Naive thymus-derived CD4-positive, alpha-beta T cell (primary cell): ENCODE measurements at regions not wholly inside any gene's neighbourhood (a gene's known extent, or its start where the extent isn't known, plus 50 kb on each side); places are given as distances from the start of the nearest gene placed in this dataset.
"Not testable (repeated sequence)": the region's sequence is repeated elsewhere in the genome, so short reads cannot be mapped to it uniquely, and the experiment has no call there.

Experiments used
- ATAC-seq: fragments of 150-1000 bp; cut with Tn5 transposase; 2 replicates; pipeline ENCODE4 v1.10.0; 2021; ENCODE audit warnings: mild to moderate bottlenecking, moderate library complexity
- CTCF ChIA-PET: fragments of 350-600 bp; sonication (Branson Sonifier 250); formaldehyde crosslinking; loops from one replicate; lab custom pipeline; 2021; ENCODE audit warnings: antibody characterized with exemption; lab: Charles Lee
- POLR2A ChIA-PET: fragments of 350-600 bp; sonication (Branson Sonifier 250); formaldehyde crosslinking; loops from one replicate; lab custom pipeline; 2021; ENCODE audit warnings: antibody characterized with exemption, inconsistent platforms; lab: Charles Lee
- DNase-seq, 9 donors: peaks; one replicate each; pipeline versions ENCODE4 v3.0.0 to v3.0.0-alpha.2; 2020 to 2022; ENCODE audit warnings: mixed read lengths in 1 of 9
- H3K27ac ChIP-seq: one replicate; pipeline ENCODE4 v1.7.0; 2013; ENCODE audit warnings: mild to moderate bottlenecking, low read depth, low read length, moderate library complexity
- H3K27me3 ChIP-seq, 2 donors: one replicate each; pipeline ENCODE4 v1.7.0; 2013; ENCODE audit warnings: low read length in 2 of 2, mild to moderate bottlenecking in 2 of 2, moderate library complexity in 2 of 2; ENCODE audit not compliant: control insufficient read depth in 2 of 2, insufficient read depth in 2 of 2
- H3K36me3 ChIP-seq, 3 experiments: 1 replicate in 2 of 3; 2 replicates in 1 of 3; pipeline ENCODE4 v1.7.0; 2013; ENCODE audit warnings: low read length in 3 of 3, mild to moderate bottlenecking in 3 of 3, moderate library complexity in 1 of 3; ENCODE audit not compliant: insufficient read depth in 3 of 3, control insufficient read depth in 2 of 3
- H3K4me1 ChIP-seq, 2 donors: one replicate each; pipeline ENCODE4 v1.7.0; 2013; ENCODE audit warnings: low read length in 2 of 2, mild to moderate bottlenecking in 2 of 2, moderate library complexity in 1 of 2; ENCODE audit not compliant: control insufficient read depth in 2 of 2, insufficient read depth in 2 of 2
- H3K4me3 ChIP-seq: 2 replicates; pipeline ENCODE4 v1.7.0; 2013; ENCODE audit warnings: mild to moderate bottlenecking, low read length
- H3K9me3 ChIP-seq, 3 experiments: 1 replicate in 2 of 3; 2 replicates in 1 of 3; pipeline ENCODE4 v1.7.0; 2013; ENCODE audit warnings: low read length in 3 of 3; ENCODE audit not compliant: control insufficient read depth in 2 of 3
- H3K27ac Mint-ChIP-seq, 9 donors: one replicate each; pipeline ENCODE4 v1.8.0; 2020 to 2022; ENCODE audit warnings: mixed read lengths in 9 of 9, mild to moderate bottlenecking in 8 of 9, moderate library complexity in 5 of 9, inconsistent platforms in 2 of 9
- H3K27me3 Mint-ChIP-seq, 5 donors: one replicate each; pipeline ENCODE4 v1.8.0; 2021 to 2022; ENCODE audit warnings: mixed read lengths in 5 of 5, mild to moderate bottlenecking in 1 of 5
- H3K36me3 Mint-ChIP-seq, 5 donors: one replicate each; pipeline ENCODE4 v1.8.0; 2020 to 2022; ENCODE audit warnings: mixed read lengths in 5 of 5, mild to moderate bottlenecking in 3 of 5, inconsistent platforms in 1 of 5
- H3K4me1 Mint-ChIP-seq, 7 donors: one replicate each; pipeline ENCODE4 v1.8.0; 2020 to 2022; ENCODE audit warnings: mixed read lengths in 7 of 7, mild to moderate bottlenecking in 3 of 7, inconsistent platforms in 1 of 7
- H3K4me3 Mint-ChIP-seq, 10 donors: one replicate each; pipeline ENCODE4 v1.8.0; 2020 to 2022; ENCODE audit warnings: mild to moderate bottlenecking in 10 of 10, mixed read lengths in 10 of 10, moderate library complexity in 6 of 10, inconsistent platforms in 2 of 10
- H3K9me3 Mint-ChIP-seq, 11 donors: one replicate each; pipeline ENCODE4 v1.8.0; 2020 to 2022; ENCODE audit warnings: mixed read lengths in 11 of 11, mild to moderate bottlenecking in 4 of 11, inconsistent platforms in 1 of 11, moderate library complexity in 1 of 11
- intact Hi-C, 2 donors: fragments of 100-400 bp; cut with micrococcal nuclease; formaldehyde crosslinking; loops; one replicate each; pipeline ENCODE4 v1.15.1; 2023

DNA sequence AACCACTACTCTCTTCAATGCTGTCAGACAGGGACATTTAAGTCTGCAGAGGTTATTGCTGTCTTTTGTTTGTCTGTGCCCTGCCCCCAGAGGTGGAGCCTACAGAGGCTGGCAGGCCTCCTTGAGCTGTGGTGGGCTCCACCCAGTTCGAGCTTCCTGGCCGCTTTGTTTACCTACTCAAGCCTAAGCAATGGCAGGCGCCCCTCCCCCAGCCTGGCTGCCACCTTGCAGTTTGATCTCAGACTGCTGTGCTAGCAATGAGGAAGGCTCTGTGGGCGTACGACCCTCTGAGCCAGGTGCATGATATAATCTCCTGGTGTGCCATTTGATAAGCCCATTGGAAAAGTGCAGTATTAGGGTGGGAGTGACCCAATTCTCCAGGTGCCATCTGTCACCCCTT, 628.7 kb downstream of the GABRG2 start:
- H3K36me3 ChIP-seq, CTCF ChIA-PET, H3K4me1 Mint-ChIP-seq, H3K9me3 ChIP-seq, H3K27me3 Mint-ChIP-seq, ATAC-seq, POLR2A ChIA-PET, H3K4me1 ChIP-seq, DNase-seq, H3K4me3 ChIP-seq, H3K27ac ChIP-seq, H3K4me3 Mint-ChIP-seq, H3K36me3 Mint-ChIP-seq, H3K27me3 ChIP-seq, intact Hi-C loops, H3K27ac Mint-ChIP-seq: not testable (repeated sequence)
- H3K9me3 Mint-ChIP-seq: peaks cover 5 to 21% (median 10%) of the 10 kb centered on the region in 11 donors

DNA sequence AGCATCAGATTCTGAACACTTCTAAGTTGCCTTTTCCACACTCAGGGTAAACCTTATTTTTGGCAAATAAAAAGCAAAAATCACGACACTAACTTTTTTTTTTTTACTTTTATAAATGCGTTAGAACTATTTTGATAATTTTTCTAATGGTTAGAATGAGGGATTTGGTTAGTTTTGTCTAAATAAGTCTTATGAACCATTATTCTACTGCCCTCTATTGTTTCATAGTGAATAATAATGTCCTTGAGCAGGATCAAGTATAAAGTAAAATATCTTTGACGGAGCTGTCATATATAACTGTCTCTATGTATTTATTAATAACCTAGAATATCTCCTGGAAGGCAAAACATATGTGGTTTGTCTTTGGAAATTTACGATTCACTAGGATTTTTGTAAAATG, 631.8 kb downstream of the GABRG2 start:
- Mint-ChIP-seq H3K27ac (no peak overlapping the region), H3K4me3 (no peak overlapping the region), H3K27me3 (no peaks in the 10 kb centered on the region), H3K9me3 (peaks cover 4 to 27% (median 8%) of the 10 kb centered on the region in 11 donors), H3K4me1 (no peaks in the 10 kb centered on the region), H3K36me3 (no peaks in the 10 kb centered on the region)
- ATAC-seq (no peak), DNase-seq (no peak)
- H3K4me1 ChIP-seq: no peaks in the 10 kb centered on the region
- no peaks in the 10 kb centered on the region for H3K9me3 ChIP-seq
- intact Hi-C loops: no loop called here
- no peaks in the 10 kb centered on the region for H3K36me3 ChIP-seq
- CTCF ChIA-PET: no interaction called here
- no peak overlapping the region for H3K27ac ChIP-seq
- POLR2A ChIA-PET: no interaction called here
- no peaks in the 10 kb centered on the region for H3K27me3 ChIP-seq
- no peak overlapping the region for H3K4me3 ChIP-seq

DNA sequence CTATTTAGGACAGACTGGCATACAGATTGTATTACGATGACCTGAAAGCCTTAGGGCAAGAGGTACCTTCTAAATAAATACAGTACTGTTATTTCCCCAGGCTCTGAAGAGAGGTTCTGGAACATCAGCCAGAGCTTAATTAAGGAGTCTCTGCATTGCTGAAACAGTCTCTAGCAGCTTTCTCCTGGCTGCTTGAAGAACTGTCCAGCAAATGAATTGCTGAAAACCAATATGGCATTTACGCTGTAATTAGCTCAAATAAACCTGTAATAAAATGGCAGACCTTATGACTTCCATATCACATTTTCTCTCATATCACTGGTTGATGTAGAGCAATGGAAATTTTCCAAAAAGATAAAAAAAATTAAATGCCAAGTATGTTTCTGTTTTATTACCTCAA, 636.3 kb downstream of the GABRG2 start:
- H3K9me3 Mint-ChIP-seq: peaks cover 0 to 13% (median 4%) of the 10 kb centered on the region in 11 donors
- H3K4me3 Mint-ChIP-seq: no peak overlapping the region
- no peaks in the 10 kb centered on the region for H3K4me1 ChIP-seq
- ChIA-PET POLR2A (no interaction called here), CTCF (no interaction called here)
- no peaks in the 10 kb centered on the region for H3K36me3 Mint-ChIP-seq
- H3K27me3 Mint-ChIP-seq: no peaks in the 10 kb centered on the region
- ATAC-seq (no peak), DNase-seq (no peak)
- no peaks in the 10 kb centered on the region for H3K27me3 ChIP-seq
- H3K27ac ChIP-seq: no peak overlapping the region
- no peaks in the 10 kb centered on the region for H3K4me1 Mint-ChIP-seq
- H3K4me3 ChIP-seq: no peak overlapping the region
- H3K9me3 ChIP-seq: no peaks in the 10 kb centered on the region
- H3K36me3 ChIP-seq: no peaks in the 10 kb centered on the region
- no peak overlapping the region for H3K27ac Mint-ChIP-seq
- intact Hi-C loops: no loop called here

DNA sequence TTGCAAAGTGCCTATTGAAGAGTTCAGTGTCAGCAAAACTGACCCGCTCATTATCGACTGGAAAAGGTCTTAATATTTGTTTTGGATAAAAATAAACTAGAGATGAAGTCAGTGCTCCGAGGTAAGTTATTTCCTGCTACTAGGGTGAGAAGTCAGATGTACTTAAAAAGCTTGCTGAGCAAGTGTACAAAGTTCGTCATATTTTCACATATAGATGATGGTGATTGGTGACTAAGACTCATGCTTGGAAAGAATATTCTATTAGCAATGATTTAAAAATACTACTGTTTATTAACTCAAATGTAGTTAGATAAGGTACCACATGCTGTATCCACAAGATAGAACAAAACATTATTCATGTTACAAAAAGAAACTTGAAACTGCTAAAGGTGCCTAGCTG, 643.7 kb downstream of the GABRG2 start:
- ChIA-PET CTCF (no interaction called here), POLR2A (no interaction called here)
- Mint-ChIP-seq H3K36me3 (no peaks in the 10 kb centered on the region), H3K4me3 (no peak overlapping the region), H3K9me3 (peaks cover 0 to 12% (median 4%) of the 10 kb centered on the region in 11 donors), H3K27me3 (no peaks in the 10 kb centered on the region), H3K4me1 (no peaks in the 10 kb centered on the region), H3K27ac (no peak overlapping the region)
- H3K4me1 ChIP-seq: no peaks in the 10 kb centered on the region
- H3K4me3 ChIP-seq: no peak overlapping the region
- no peak overlapping the region for H3K27ac ChIP-seq
- ATAC-seq: no peak
- no peaks in the 10 kb centered on the region for H3K9me3 ChIP-seq
- no peak for DNase-seq
- intact Hi-C loops: no loop called here
- no peaks in the 10 kb centered on the region for H3K36me3 ChIP-seq
- H3K27me3 ChIP-seq: no peaks in the 10 kb centered on the region

DNA sequence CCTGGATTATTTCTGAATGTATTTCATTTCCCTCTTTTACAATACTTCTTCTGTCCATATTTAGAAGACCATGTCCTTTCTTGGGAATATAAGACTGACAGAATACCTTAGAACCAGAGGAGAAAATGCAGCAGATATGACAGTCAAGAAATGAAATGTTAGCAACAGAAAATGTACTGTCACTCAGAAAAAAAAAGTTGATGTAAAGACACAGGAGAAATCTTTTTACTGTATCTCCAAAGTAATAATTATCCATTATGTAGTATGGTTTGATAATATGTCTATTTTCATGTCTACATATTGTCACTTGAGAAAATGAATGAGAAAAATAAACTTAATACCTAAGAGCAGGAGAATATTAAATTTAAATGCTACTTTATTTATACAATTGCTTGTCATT, 652.1 kb downstream of the GABRG2 start:
- ATAC-seq: no peak
- POLR2A ChIA-PET: no interaction called here
- no peak overlapping the region for H3K27ac ChIP-seq
- Mint-ChIP-seq H3K4me3 (no peak overlapping the region), H3K27ac (no peak overlapping the region), H3K36me3 (no peaks in the 10 kb centered on the region), H3K4me1 (no peaks in the 10 kb centered on the region), H3K27me3 (no peaks in the 10 kb centered on the region), H3K9me3 (peaks cover 6 to 27% (median 9%) of the 10 kb centered on the region in 11 donors)
- no peaks in the 10 kb centered on the region for H3K36me3 ChIP-seq
- no peak for DNase-seq
- CTCF ChIA-PET: no interaction called here
- no peaks in the 10 kb centered on the region for H3K9me3 ChIP-seq
- H3K27me3 ChIP-seq: no peaks in the 10 kb centered on the region
- intact Hi-C loops: no loop called here
- no peak overlapping the region for H3K4me3 ChIP-seq
- no peaks in the 10 kb centered on the region for H3K4me1 ChIP-seq

GRCh38 chr5:162721125-162721524, 653.6 kb downstream of the GABRG2 start:
- POLR2A ChIA-PET: no interaction called here
- intact Hi-C loops: no loop called here
- Mint-ChIP-seq H3K27ac (no peak overlapping the region), H3K9me3 (peaks cover 6 to 37% (median 12%) of the 10 kb centered on the region in 11 donors), H3K36me3 (no peaks in the 10 kb centered on the region), H3K27me3 (no peaks in the 10 kb centered on the region), H3K4me1 (no peaks in the 10 kb centered on the region), H3K4me3 (no peak overlapping the region)
- no peaks in the 10 kb centered on the region for H3K4me1 ChIP-seq
- CTCF ChIA-PET: no interaction called here
- ATAC-seq (no peak), DNase-seq (no peak)
- no peaks in the 10 kb centered on the region for H3K9me3 ChIP-seq
- H3K27ac ChIP-seq: no peak overlapping the region
- H3K4me3 ChIP-seq: no peak overlapping the region
- no peaks in the 10 kb centered on the region for H3K36me3 ChIP-seq
- no peaks in the 10 kb centered on the region for H3K27me3 ChIP-seq

DNA sequence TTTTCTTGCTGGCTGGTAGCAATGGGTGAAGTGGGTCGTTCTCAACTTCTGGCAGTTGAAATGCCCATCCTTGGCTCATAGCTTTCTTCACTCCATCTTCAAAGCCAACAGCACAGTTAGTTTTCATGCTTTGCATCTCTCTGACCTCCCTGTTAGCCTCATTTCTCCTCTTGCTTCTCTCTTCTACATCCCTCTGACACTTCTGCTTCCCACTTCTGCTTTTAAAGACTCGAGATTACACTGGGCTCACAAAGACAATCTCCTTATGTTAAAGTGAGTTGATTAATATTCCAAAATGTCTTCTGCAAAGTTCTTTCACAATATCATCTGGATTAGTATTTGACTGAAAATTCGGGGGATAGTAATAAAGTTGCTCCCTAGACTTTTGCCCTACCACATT, 684.8 kb upstream of the CCNG1 start:
- Mint-ChIP-seq H3K27me3 (no peaks in the 10 kb centered on the region), H3K4me1 (no peaks in the 10 kb centered on the region), H3K4me3 (no peak overlapping the region), H3K27ac (no peak overlapping the region), H3K9me3 (peaks cover 2 to 19% (median 9%) of the 10 kb centered on the region in 11 donors), H3K36me3 (no peaks in the 10 kb centered on the region)
- DNase-seq (no peak), ATAC-seq (no peak)
- H3K27ac ChIP-seq: no peak overlapping the region
- no peaks in the 10 kb centered on the region for H3K9me3 ChIP-seq
- intact Hi-C loops: no loop called here
- H3K36me3 ChIP-seq: no peaks in the 10 kb centered on the region
- no peaks in the 10 kb centered on the region for H3K4me1 ChIP-seq
- ChIA-PET POLR2A (no interaction called here), CTCF (interaction anchor here (0.6 kb wide), 1 partner anchor 46 kb away, joined by 3 read pairs; no protein-coding TSS in a partner anchor)
- no peak overlapping the region for H3K4me3 ChIP-seq
- H3K27me3 ChIP-seq: no peaks in the 10 kb centered on the region
